ENCODE measurements at regions not wholly inside any gene's neighbourhood (a gene's known extent, or its start where the extent isn't known, plus 50 kb on each side); places are given as distances from the start of the nearest gene placed in this dataset.

GRCh38 chr2:18483896-18484295 lies 76.6 kb downstream of the RDH14 start:
- Mint-ChIP-seq H3K27me3 (peaks cover 8 to 13% of the 10 kb centered on the region in 2 donors), H3K9me3 (no peaks in the 10 kb centered on the region), H3K36me3 (ENCODE audit: insufficient read depth) (peaks cover 2% of the 10 kb centered on the region), H3K4me1 (ENCODE audit: low read depth in 2 of 2) (no peaks in the 10 kb centered on the region), H3K27ac (no peak overlapping the region), H3K4me3 (no peak overlapping the region)
- ATAC-seq (replicated peaks): no peak
- no peak for DNase-seq

GRCh38 chr2:18482666-18483065 lies 77.8 kb downstream of the RDH14 start:
- H3K4me3 Mint-ChIP-seq: no peak overlapping the region
- no peaks in the 10 kb centered on the region for H3K4me1 Mint-ChIP-seq (ENCODE audit: low read depth in 2 of 2)
- ATAC-seq (replicated peaks) (no peak), DNase-seq (no peak)
- peaks cover 8 to 26% of the 10 kb centered on the region in 2 donors for H3K27me3 Mint-ChIP-seq
- no peaks in the 10 kb centered on the region for H3K9me3 Mint-ChIP-seq
- H3K36me3 Mint-ChIP-seq (ENCODE audit: insufficient read depth): peaks cover 2% of the 10 kb centered on the region
- no peak overlapping the region for H3K27ac Mint-ChIP-seq

- Mint-ChIP-seq H3K27ac (no peak overlapping the region), H3K4me3 (no peak overlapping the region), H3K36me3 (ENCODE audit: insufficient read depth) (peaks cover 2% of the 10 kb centered on the region), H3K4me1 (ENCODE audit: low read depth in 2 of 2) (no peaks in the 10 kb centered on the region), H3K27me3 (peaks cover 14 to 32% of the 10 kb centered on the region in 2 donors), H3K9me3 (no peaks in the 10 kb centered on the region)
- DNase-seq (no peak), ATAC-seq (replicated peaks) (no peak)
Measured at GRCh38 chr2:18479947-18480369, 80.5 kb downstream of the RDH14 start.

- no peak for ATAC-seq (replicated peaks)
- H3K27ac Mint-ChIP-seq: no peak overlapping the region
- H3K27me3 Mint-ChIP-seq: peaks cover 31 to 45% of the 10 kb centered on the region in 2 donors
- H3K4me1 Mint-ChIP-seq (ENCODE audit: low read depth in 2 of 2): no peaks in the 10 kb centered on the region
- DNase-seq: no peak
- no peak overlapping the region for H3K4me3 Mint-ChIP-seq
- no peaks in the 10 kb centered on the region for H3K9me3 Mint-ChIP-seq
- H3K36me3 Mint-ChIP-seq (ENCODE audit: insufficient read depth): peaks cover 2% of the 10 kb centered on the region
Measured at GRCh38 chr2:18477293-18477692, 83.2 kb downstream of the RDH14 start.

GRCh38 chr2:18476484-18476883 lies 84.0 kb downstream of the RDH14 start:
- Mint-ChIP-seq H3K36me3 (ENCODE audit: insufficient read depth) (peaks cover 2% of the 10 kb centered on the region), H3K27ac (no peak overlapping the region), H3K4me3 (no peak overlapping the region), H3K4me1 (ENCODE audit: low read depth in 2 of 2) (no peaks in the 10 kb centered on the region), H3K9me3 (no peaks in the 10 kb centered on the region), H3K27me3 (peaks cover 31 to 46% of the 10 kb centered on the region in 2 donors)
- no peak for ATAC-seq (replicated peaks)
- no peak for DNase-seq

- H3K27ac Mint-ChIP-seq: no peak overlapping the region
- H3K4me3 Mint-ChIP-seq: no peak overlapping the region
- H3K4me1 Mint-ChIP-seq (ENCODE audit: low read depth in 2 of 2): no peaks in the 10 kb centered on the region
- H3K27me3 Mint-ChIP-seq: peaks cover 36 to 52% of the 10 kb centered on the region in 2 donors
- DNase-seq (no peak), ATAC-seq (replicated peaks) (no peak)
- no peaks in the 10 kb centered on the region for H3K9me3 Mint-ChIP-seq
- H3K36me3 Mint-ChIP-seq (ENCODE audit: insufficient read depth): peaks cover 2% of the 10 kb centered on the region
Measured at GRCh38 chr2:18475884-18476283, 84.6 kb downstream of the RDH14 start.

GRCh38 chr2:18474700-18475099 lies 85.8 kb downstream of the RDH14 start:
- H3K27me3 Mint-ChIP-seq: peaks cover 30 to 47% of the 10 kb centered on the region in 2 donors
- H3K4me1 Mint-ChIP-seq (ENCODE audit: low read depth in 2 of 2): no peaks in the 10 kb centered on the region
- no peaks in the 10 kb centered on the region for H3K9me3 Mint-ChIP-seq
- H3K36me3 Mint-ChIP-seq (ENCODE audit: insufficient read depth): no peaks in the 10 kb centered on the region
- H3K4me3 Mint-ChIP-seq: no peak overlapping the region
- H3K27ac Mint-ChIP-seq: no peak overlapping the region
- DNase-seq (no peak), ATAC-seq (replicated peaks) (no peak)

- no peak for ATAC-seq (replicated peaks)
- no peaks in the 10 kb centered on the region for H3K4me1 Mint-ChIP-seq (ENCODE audit: low read depth in 2 of 2)
- no peak for DNase-seq
Measured at GRCh38 chr2:18473241-18474181, 86.9 kb downstream of the RDH14 start.

GRCh38 chr2:18467749-18468360 lies 92.6 kb downstream of the RDH14 start:
- Mint-ChIP-seq H3K27ac (no peak overlapping the region), H3K27me3 (peaks cover 28% of the 10 kb centered on the region in 2 donors), H3K36me3 (ENCODE audit: insufficient read depth) (no peaks in the 10 kb centered on the region), H3K4me3 (no peak overlapping the region), H3K9me3 (peaks cover 0 to 2% of the 10 kb centered on the region in 2 donors), H3K4me1 (ENCODE audit: low read depth in 2 of 2) (no peaks in the 10 kb centered on the region)
- no peak for DNase-seq
- no peak for ATAC-seq (replicated peaks)

More at GRCh38 chr2:18473241-18474181, 86.9 kb downstream of the RDH14 start:
- Mint-ChIP-seq H3K9me3 (no peaks in the 10 kb centered on the region), H3K4me3 (no peak overlapping the region), H3K36me3 (ENCODE audit: insufficient read depth) (no peaks in the 10 kb centered on the region), H3K27me3 (peaks cover 29 to 39% of the 10 kb centered on the region in 2 donors), H3K27ac (no peak overlapping the region)

- Mint-ChIP-seq H3K27me3 (peaks cover 39 to 41% of the 10 kb centered on the region in 2 donors), H3K27ac (no peak overlapping the region), H3K4me1 (ENCODE audit: low read depth in 2 of 2) (no peaks in the 10 kb centered on the region), H3K36me3 (ENCODE audit: insufficient read depth) (no peaks in the 10 kb centered on the region), H3K9me3 (peaks cover 0 to 2% of the 10 kb centered on the region in 2 donors), H3K4me3 (no peak overlapping the region)
- ATAC-seq (replicated peaks): no peak
- no peak for DNase-seq
Measured at GRCh38 chr2:18465979-18466378, 94.5 kb downstream of the RDH14 start.

GRCh38 chr2:18464913-18465312 lies 95.5 kb downstream of the RDH14 start:
- no peaks in the 10 kb centered on the region for H3K36me3 Mint-ChIP-seq (ENCODE audit: insufficient read depth)
- H3K27me3 Mint-ChIP-seq: peaks cover 40 to 45% of the 10 kb centered on the region in 2 donors

GRCh38 chr2:18456026-18456425 lies 104.4 kb downstream of the RDH14 start:
- H3K9me3 Mint-ChIP-seq: no peaks in the 10 kb centered on the region
- no peak overlapping the region for H3K27ac Mint-ChIP-seq
- H3K36me3 Mint-ChIP-seq (ENCODE audit: insufficient read depth): no peaks in the 10 kb centered on the region
- DNase-seq: no peak
- no peaks in the 10 kb centered on the region for H3K4me1 Mint-ChIP-seq (ENCODE audit: low read depth in 2 of 2)
- ATAC-seq (replicated peaks): no peak
- H3K27me3 Mint-ChIP-seq: peaks cover 23 to 33% of the 10 kb centered on the region in 2 donors
- no peak overlapping the region for H3K4me3 Mint-ChIP-seq

More at GRCh38 chr2:18464913-18465312, 95.5 kb downstream of the RDH14 start:
- H3K4me3 Mint-ChIP-seq: no peak overlapping the region
- DNase-seq (no peak), ATAC-seq (replicated peaks) (no peak)
- no peaks in the 10 kb centered on the region for H3K4me1 Mint-ChIP-seq (ENCODE audit: low read depth in 2 of 2)
- H3K27ac Mint-ChIP-seq: no peak overlapping the region
- H3K9me3 Mint-ChIP-seq: peaks cover 0 to 2% of the 10 kb centered on the region in 2 donors

- no peak overlapping the region for H3K4me3 Mint-ChIP-seq
- H3K36me3 Mint-ChIP-seq (ENCODE audit: insufficient read depth): no peaks in the 10 kb centered on the region
- ATAC-seq (replicated peaks) (no peak), DNase-seq (no peak)
- H3K4me1 Mint-ChIP-seq (ENCODE audit: low read depth in 2 of 2): no peaks in the 10 kb centered on the region
- no peak overlapping the region for H3K27ac Mint-ChIP-seq
- H3K9me3 Mint-ChIP-seq: no peaks in the 10 kb centered on the region
- peaks cover 26 to 27% of the 10 kb centered on the region in 2 donors for H3K27me3 Mint-ChIP-seq
Measured at GRCh38 chr2:18455236-18455862, 105.1 kb downstream of the RDH14 start.

Data from effector memory CD8-positive, alpha-beta T cell (primary cell).